ENCODE measurements at regions not wholly inside any gene's neighbourhood (a gene's known extent, or its start where the extent isn't known, plus 50 kb on each side); places are given as distances from the start of the nearest gene placed in this dataset.
"Not testable (repeated sequence)": the region's sequence is repeated elsewhere in the genome, so short reads cannot be mapped to it uniquely, and the experiment has no call there.

GRCh38 chr9:103068753-103069152 lies 73.6 kb downstream of the CYLC2 start:
- no peak for DNase-seq (ENCODE audit: low read depth, low spot score)

- no peak for DNase-seq (ENCODE audit: low read depth, low spot score)
These were observed 83.4 kb downstream of the CYLC2 start for GRCh38 chr9:103078581-103078980.

- no peak for DNase-seq (ENCODE audit: low read depth, low spot score)
These were observed 87.4 kb downstream of the CYLC2 start for GRCh38 chr9:103082494-103082893.

- DNase-seq (ENCODE audit: low read depth, low spot score): no peak
These were observed 94.2 kb downstream of the CYLC2 start for GRCh38 chr9:103089357-103089756.

- DNase-seq (ENCODE audit: low read depth, low spot score): no peak
These were observed 109.0 kb downstream of the CYLC2 start for GRCh38 chr9:103104101-103104500.

GRCh38 chr9:103116246-103116645 lies 121.1 kb downstream of the CYLC2 start:
- DNase-seq (ENCODE audit: low read depth, low spot score): no peak

GRCh38 chr9:103126494-103126893 lies 131.4 kb downstream of the CYLC2 start:
- DNase-seq (ENCODE audit: low read depth, low spot score): no peak

- no peak for DNase-seq (ENCODE audit: low read depth, low spot score)
These were observed 144.8 kb downstream of the CYLC2 start for GRCh38 chr9:103139891-103140290.

- no peak for DNase-seq (ENCODE audit: low read depth, low spot score)
These were observed 157.3 kb downstream of the CYLC2 start for GRCh38 chr9:103152473-103152872.

GRCh38 chr9:103167530-103167929 lies 172.4 kb downstream of the CYLC2 start:
- no peak for DNase-seq (ENCODE audit: low read depth, low spot score)

- no peak for DNase-seq (ENCODE audit: low read depth, low spot score)
These were observed 173.1 kb downstream of the CYLC2 start for GRCh38 chr9:103168254-103168653.

- DNase-seq (ENCODE audit: low read depth, low spot score): no peak
These were observed 174.7 kb downstream of the CYLC2 start for GRCh38 chr9:103169798-103170197.

GRCh38 chr9:103183701-103184171 lies 188.6 kb downstream of the CYLC2 start:
- DNase-seq (ENCODE audit: low read depth, low spot score): no peak

GRCh38 chr9:103186959-103187358 lies 191.8 kb downstream of the CYLC2 start:
- no peak for DNase-seq (ENCODE audit: low read depth, low spot score)

- peak; percentile 3 for DNase-seq (ENCODE audit: low read depth, low spot score)
These were observed 193.7 kb downstream of the CYLC2 start for GRCh38 chr9:103188781-103189350.

GRCh38 chr9:103193992-103194391 lies 198.9 kb downstream of the CYLC2 start:
- DNase-seq (ENCODE audit: low read depth, low spot score): no peak

- no peak for DNase-seq (ENCODE audit: low read depth, low spot score)
These were observed 208.0 kb downstream of the CYLC2 start for GRCh38 chr9:103203172-103203571.

- DNase-seq (ENCODE audit: low read depth, low spot score): not testable (repeated sequence)
These were observed 210.9 kb downstream of the CYLC2 start for GRCh38 chr9:103205881-103206585.

GRCh38 chr9:103210607-103211006 lies 215.5 kb downstream of the CYLC2 start:
- DNase-seq (ENCODE audit: low read depth, low spot score): no peak

- no peak for DNase-seq (ENCODE audit: low read depth, low spot score)
These were observed 220.1 kb downstream of the CYLC2 start for GRCh38 chr9:103215197-103215596.

GRCh38 chr9:103225702-103226646 lies 230.8 kb downstream of the CYLC2 start:
- no peak for DNase-seq (ENCODE audit: low read depth, low spot score)

- no peak for DNase-seq (ENCODE audit: low read depth, low spot score)
These were observed 231.5 kb downstream of the CYLC2 start for GRCh38 chr9:103226647-103227013.

Measured in astrocyte of the hippocampus (primary cell).